GM12892 (cell line): ENCODE measurements at regions not wholly inside any gene's neighbourhood (a gene's known extent, or its start where the extent isn't known, plus 50 kb on each side); places are given as distances from the start of the nearest gene placed in this dataset.

ENCODE experiments used
- POLR2A ChIP-seq: IDR thresholded peaks from 2 replicates; pipeline ENCODE4 v1.6.1; 2011; ENCODE audit warnings: low read depth, low read length, control low read depth
- POLR2AphosphoS5 ChIP-seq: IDR thresholded peaks from 2 replicates; pipeline ENCODE4 v1.6.1; 2011; ENCODE audit warnings: low read depth, low read length, control low read depth
- TAF1 ChIP-seq: IDR thresholded peaks from 2 replicates; pipeline ENCODE4 v1.6.1; 2011; ENCODE audit warnings: low read depth, mild to moderate bottlenecking, control low read depth, low read length, borderline replicate concordance

- TF ChIP-seq POLR2AphosphoS5, result no peak
- no peak for TF ChIP-seq POLR2A
- no peak for TF ChIP-seq TAF1
Measured at GRCh38 chr2:67286981-67287759, 110.0 kb upstream of the ETAA1 start.
